Loucy (cell line): ENCODE measurements at regions not wholly inside any gene's neighbourhood (a gene's known extent, or its start where the extent isn't known, plus 50 kb on each side); places are given as distances from the start of the nearest gene placed in this dataset.

Source experiments
- H2AFZ ChIP-seq: fragments of 200-600 bp; sonication (generic); 2 replicates; pipeline ENCODE4 v1.6.0; 2016; ENCODE audit warnings: antibody characterized with exemption, mild to moderate bottlenecking, low read length, moderate library complexity
- H3F3A ChIP-seq: fragments of 200-600 bp; 2 replicates; pipeline ENCODE4 v1.6.0; 2016; ENCODE audit warnings: antibody characterized with exemption, low read depth, mild to moderate bottlenecking
- H3K27me3 ChIP-seq: fragments of 200-600 bp; sonication (generic); 2 replicates; pipeline ENCODE4 v1.6.1; 2014; ENCODE audit warnings: low read length, mild to moderate bottlenecking; ENCODE audit not compliant: insufficient read depth, poor library complexity, severe bottlenecking
- H3K36me3 ChIP-seq: fragments of 200-600 bp; sonication (generic); 2 replicates; pipeline ENCODE4 v1.6.1; 2016; ENCODE audit warnings: low read length; ENCODE audit not compliant: insufficient read depth
- H3K4me1 ChIP-seq: fragments of 200-600 bp; sonication (generic); 2 replicates; pipeline ENCODE4 v1.5.1; 2014; ENCODE audit warnings: low read length, mild to moderate bottlenecking; ENCODE audit not compliant: insufficient read depth, poor library complexity, severe bottlenecking
- H3K4me2 ChIP-seq: fragments of 200-600 bp; sonication (generic); 2 replicates; pipeline ENCODE4 v1.6.0; 2014; ENCODE audit warnings: antibody characterized with exemption, low read length, low read depth, mild to moderate bottlenecking; ENCODE audit not compliant: poor library complexity, severe bottlenecking
- H3K4me3 ChIP-seq: fragments of 200-600 bp; sonication (generic); 2 replicates; pipeline ENCODE4 v1.5.1; 2014; ENCODE audit warnings: low read length, mild to moderate bottlenecking, mixed read lengths; ENCODE audit not compliant: poor library complexity, severe bottlenecking
- H3K79me2 ChIP-seq: fragments of 200-600 bp; sonication (generic); 2 replicates; pipeline ENCODE4 v1.6.1; 2014; ENCODE audit warnings: low read length; ENCODE audit not compliant: insufficient read depth
- H3K9ac ChIP-seq: fragments of 200-600 bp; sonication (generic); 2 replicates; pipeline ENCODE4 v1.6.0; 2014; ENCODE audit warnings: mild to moderate bottlenecking, low read depth, low read length, moderate library complexity; ENCODE audit not compliant: poor library complexity, severe bottlenecking
- H3K9me2 ChIP-seq: fragments of 200-600 bp; sonication (generic); replicated peaks from 2 replicates; pipeline ENCODE4 v1.6.1; 2016; ENCODE audit warnings: low read depth, low read length, mixed read lengths
- H3K9me3 ChIP-seq: fragments of 200-600 bp; sonication (generic); 2 replicates; pipeline ENCODE4 v1.6.1; 2014; ENCODE audit warnings: mild to moderate bottlenecking, antibody characterized with exemption, low read length, low read depth; ENCODE audit not compliant: insufficient read depth
- H4K20me1 ChIP-seq: fragments of 200-600 bp; sonication (generic); 2 replicates; pipeline ENCODE4 v1.6.0; 2014; ENCODE audit warnings: antibody characterized with exemption, low read length, mild to moderate bottlenecking; ENCODE audit not compliant: insufficient read depth, poor library complexity, severe bottlenecking
- EZH2phosphoT487 ChIP-seq: fragments of 200-600 bp; IDR thresholded peaks from 2 replicates; pipeline ENCODE4 v1.6.1; 2018; ENCODE audit warnings: antibody characterized with exemption, mild to moderate bottlenecking, moderate library complexity, borderline replicate concordance
- TF ChIP-seq, protein P1 (sequence below): fragments of 200-600 bp; sonication (generic); conservative IDR thresholded peaks from 2 replicates; pipeline ENCODE4 v1.5.1; 2014; ENCODE audit warnings: mild to moderate bottlenecking, antibody characterized with exemption, low read length

DNA sequence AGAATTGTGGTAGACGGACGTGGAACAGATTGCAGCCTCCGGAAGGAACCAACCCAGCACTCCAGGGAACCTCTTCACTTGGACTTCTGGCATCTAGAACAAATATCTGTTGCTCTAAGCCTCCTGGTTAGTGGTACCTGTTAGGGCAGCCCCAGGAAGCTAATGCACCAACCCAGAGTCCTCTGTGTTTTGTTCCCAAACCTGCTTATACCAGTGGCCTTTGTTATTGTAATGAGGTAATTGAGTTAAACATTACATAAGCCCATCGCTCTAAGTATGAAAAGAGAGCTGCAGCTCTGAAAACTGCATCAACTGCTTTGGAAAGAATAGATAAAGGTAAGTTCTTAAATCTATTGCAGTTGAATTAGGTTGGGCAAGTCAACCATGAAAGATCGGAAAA lies 516.7 kb downstream of the NPHP4 start:
- Histone ChIP-seq H3K27me3 (no peaks in the 10 kb centered on the region), H3K4me1 (no peaks in the 10 kb centered on the region), H3K4me3 (no peak overlapping the region), H2AFZ (no peak overlapping the region), H4K20me1 (no peaks in the 10 kb centered on the region), H3K9ac (no peak overlapping the region), H3K9me2 (no peaks in the 10 kb centered on the region), H3F3A (no peaks in the 10 kb centered on the region), H3K79me2 (no peaks in the 10 kb centered on the region), H3K4me2 (no peak overlapping the region), H3K9me3 (peaks cover 7% of the 10 kb centered on the region; the same call in 1 of the 2 replicates), H3K36me3 (no peaks in the 10 kb centered on the region)
- no peak for TF ChIP-seq EZH2phosphoT487
- TF ChIP-seq, protein P1, sequence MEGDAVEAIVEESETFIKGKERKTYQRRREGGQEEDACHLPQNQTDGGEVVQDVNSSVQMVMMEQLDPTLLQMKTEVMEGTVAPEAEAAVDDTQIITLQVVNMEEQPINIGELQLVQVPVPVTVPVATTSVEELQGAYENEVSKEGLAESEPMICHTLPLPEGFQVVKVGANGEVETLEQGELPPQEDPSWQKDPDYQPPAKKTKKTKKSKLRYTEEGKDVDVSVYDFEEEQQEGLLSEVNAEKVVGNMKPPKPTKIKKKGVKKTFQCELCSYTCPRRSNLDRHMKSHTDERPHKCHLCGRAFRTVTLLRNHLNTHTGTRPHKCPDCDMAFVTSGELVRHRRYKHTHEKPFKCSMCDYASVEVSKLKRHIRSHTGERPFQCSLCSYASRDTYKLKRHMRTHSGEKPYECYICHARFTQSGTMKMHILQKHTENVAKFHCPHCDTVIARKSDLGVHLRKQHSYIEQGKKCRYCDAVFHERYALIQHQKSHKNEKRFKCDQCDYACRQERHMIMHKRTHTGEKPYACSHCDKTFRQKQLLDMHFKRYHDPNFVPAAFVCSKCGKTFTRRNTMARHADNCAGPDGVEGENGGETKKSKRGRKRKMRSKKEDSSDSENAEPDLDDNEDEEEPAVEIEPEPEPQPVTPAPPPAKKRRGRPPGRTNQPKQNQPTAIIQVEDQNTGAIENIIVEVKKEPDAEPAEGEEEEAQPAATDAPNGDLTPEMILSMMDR = no peak

DNA sequence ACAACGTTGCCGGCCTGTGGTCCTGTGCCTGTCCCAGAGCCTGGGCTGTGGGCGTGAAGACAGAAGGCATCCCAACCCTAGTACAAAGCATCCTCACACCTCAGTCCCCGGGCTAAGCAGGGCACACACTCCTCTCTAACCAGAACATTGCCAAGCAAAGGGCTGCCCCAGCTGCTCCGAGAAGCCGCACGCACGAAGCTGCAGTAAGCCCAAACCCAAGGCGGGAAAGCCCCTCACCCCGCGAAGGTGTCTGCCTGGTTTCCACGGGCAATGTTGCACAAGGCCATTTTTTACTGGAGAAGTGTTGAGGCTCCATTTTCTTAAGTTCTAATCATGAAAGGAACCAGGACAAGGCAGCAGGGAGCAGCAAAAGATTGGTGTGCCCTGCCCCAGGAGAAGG lies 519.0 kb downstream of the NPHP4 start:
- no peaks in the 10 kb centered on the region for H4K20me1 ChIP-seq
- no peak overlapping the region for H3K4me2 ChIP-seq
- peaks cover 6% of the 10 kb centered on the region; the same call in 1 of the 2 replicates for H3K9me3 ChIP-seq
- no peaks in the 10 kb centered on the region for H3F3A ChIP-seq
- H3K27me3 ChIP-seq = no peaks in the 10 kb centered on the region
- no peaks in the 10 kb centered on the region for H3K4me1 ChIP-seq
- no peaks in the 10 kb centered on the region for H3K79me2 ChIP-seq
- H2AFZ ChIP-seq = no peak overlapping the region
- H3K4me3 ChIP-seq = no peak overlapping the region
- H3K9me2 ChIP-seq = no peaks in the 10 kb centered on the region
- no peak overlapping the region for H3K9ac ChIP-seq
- TF ChIP-seq, protein P1 = no peak
- TF ChIP-seq EZH2phosphoT487 = no peak
- H3K36me3 ChIP-seq = no peaks in the 10 kb centered on the region

DNA sequence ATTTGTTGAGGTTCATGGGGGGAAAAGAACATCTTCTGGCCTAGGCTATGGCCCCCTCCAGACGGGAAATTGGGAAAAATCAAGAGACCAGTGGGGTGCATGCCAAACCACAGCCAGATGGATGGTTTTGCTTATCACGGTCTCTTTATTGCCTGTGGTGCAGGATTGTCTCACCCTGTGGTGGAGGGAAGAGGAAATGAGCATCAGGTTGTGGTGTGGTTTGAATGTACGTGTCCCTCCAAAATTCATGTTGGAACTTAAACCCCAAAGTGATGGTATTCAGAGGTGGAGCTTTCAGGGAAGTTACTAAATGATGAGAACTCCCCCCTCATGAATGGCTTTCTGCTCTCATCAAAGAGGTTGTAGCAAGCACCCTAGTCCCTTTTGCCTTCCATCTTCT lies 525.7 kb downstream of the NPHP4 start:
- H3K79me2 ChIP-seq = no peaks in the 10 kb centered on the region
- no peak overlapping the region for H3K4me3 ChIP-seq
- H3K36me3 ChIP-seq = no peaks in the 10 kb centered on the region
- no peaks in the 10 kb centered on the region for H3K9me2 ChIP-seq
- no peaks in the 10 kb centered on the region for H3F3A ChIP-seq
- no peaks in the 10 kb centered on the region for H3K4me1 ChIP-seq
- H3K9ac ChIP-seq = no peak overlapping the region
- TF ChIP-seq, protein P1 = no peak
- no peak overlapping the region for H3K4me2 ChIP-seq
- H3K9me3 ChIP-seq = no peaks in the 10 kb centered on the region; the same call in 1 of the 2 replicates
- H4K20me1 ChIP-seq = no peaks in the 10 kb centered on the region
- no peak overlapping the region for H2AFZ ChIP-seq
- no peaks in the 10 kb centered on the region for H3K27me3 ChIP-seq
